ENCODE measurements at regions not wholly inside any gene's neighbourhood (a gene's known extent, or its start where the extent isn't known, plus 50 kb on each side); places are given as distances from the start of the nearest gene placed in this dataset.

GRCh38 chr10:4082861-4083260, 297.9 kb upstream of the KLF6 start:
- DNase-seq (ENCODE audit: insufficient read length, low spot score) (no peak), FAIRE-seq (no peak)
- TF ChIP-seq POU2F2 (IDR thresholded peaks at IDR 0.05; ENCODE audit: low read depth, low read length) (no peak), SPI1 (IDR thresholded peaks at IDR 0.05; ENCODE audit: low read depth, low read length) (no peak), PAX5 (IDR thresholded peaks at IDR 0.05; ENCODE audit: insufficient read depth, low read length, severe bottlenecking) (no peak), POLR2A (IDR thresholded peaks at IDR 0.05; ENCODE audit: low read depth, low read length) (no peak), TAF1 (IDR thresholded peaks at IDR 0.05; ENCODE audit: low read depth, low read length) (no peak), POLR2AphosphoS5 (IDR thresholded peaks at IDR 0.05; ENCODE audit: low read depth, low read length) (no peak)

- no peak for FAIRE-seq
- TF ChIP-seq POLR2A (IDR thresholded peaks at IDR 0.05; ENCODE audit: low read depth, low read length): no peak
- TF ChIP-seq POU2F2 (IDR thresholded peaks at IDR 0.05; ENCODE audit: low read depth, low read length): no peak
- no peak for DNase-seq (ENCODE audit: insufficient read length, low spot score)
Observed at GRCh38 chr10:4081685-4082111, 296.7 kb upstream of the KLF6 start.

DNA sequence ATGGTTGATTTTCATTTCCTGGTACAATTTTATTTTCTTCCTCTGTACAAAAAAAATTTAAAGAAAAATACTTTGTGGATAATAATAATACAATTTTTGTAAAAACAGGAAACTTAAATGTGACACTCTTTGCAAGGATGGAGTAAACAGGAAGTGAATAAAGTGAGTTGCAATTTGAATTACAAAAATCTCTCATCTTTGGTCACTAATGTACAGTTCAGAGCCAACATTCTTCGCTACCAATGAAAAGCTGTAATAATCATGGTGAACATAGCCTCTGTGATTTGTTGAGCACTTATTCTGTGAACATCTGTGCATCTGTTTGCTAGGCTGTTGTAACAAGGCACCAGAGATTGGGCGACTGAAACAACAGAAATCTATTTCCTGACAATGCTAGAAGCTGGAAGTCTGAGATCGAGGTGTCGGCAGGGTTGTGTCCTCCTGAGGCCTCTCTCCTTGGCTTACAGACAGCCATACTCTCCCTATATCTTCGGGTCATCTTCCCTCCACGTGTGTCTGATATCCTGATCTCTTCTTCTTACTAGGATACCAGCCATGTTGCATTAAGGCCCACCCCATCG, 295.3 kb upstream of the KLF6 start:
- FAIRE-seq (peak; percentile 16), DNase-seq (ENCODE audit: insufficient read length, low spot score) (no peak)
- no peak for TF ChIP-seq POLR2AphosphoS5 (IDR thresholded peaks at IDR 0.05; ENCODE audit: low read depth, low read length)
- no peak for TF ChIP-seq POU2F2 (IDR thresholded peaks at IDR 0.05; ENCODE audit: low read depth, low read length)
- no peak for TF ChIP-seq TAF1 (IDR thresholded peaks at IDR 0.05; ENCODE audit: low read depth, low read length)
- TF ChIP-seq PAX5 (IDR thresholded peaks at IDR 0.05; ENCODE audit: insufficient read depth, low read length, severe bottlenecking): no peak
- TF ChIP-seq POLR2A (IDR thresholded peaks at IDR 0.05; ENCODE audit: low read depth, low read length): no peak
- no peak for TF ChIP-seq SPI1 (IDR thresholded peaks at IDR 0.05; ENCODE audit: low read depth, low read length)

DNA sequence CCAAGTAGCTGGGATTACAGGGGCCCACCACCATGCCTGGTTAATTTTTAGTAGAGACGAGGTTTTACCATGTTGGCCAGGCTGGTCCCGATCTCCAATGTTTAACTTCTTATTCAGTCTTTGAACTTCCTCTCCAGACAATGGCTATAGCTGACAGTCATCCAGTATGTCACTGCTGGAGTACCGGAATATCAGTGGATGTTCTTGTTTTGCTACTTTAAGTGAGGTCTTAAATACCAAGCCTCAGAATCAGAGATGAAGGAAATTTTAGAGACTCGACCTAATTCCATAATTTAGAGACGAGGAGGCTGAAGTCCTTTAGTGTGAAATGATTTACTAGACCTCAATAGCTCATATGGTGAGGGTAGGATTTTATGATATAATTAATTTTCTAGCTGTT, 294.8 kb upstream of the KLF6 start:
- DNase-seq (ENCODE audit: insufficient read length, low spot score): no peak
- peak; percentile 50 for FAIRE-seq
- TF ChIP-seq POLR2AphosphoS5 (IDR thresholded peaks at IDR 0.05; ENCODE audit: low read depth, low read length) (no peak), TAF1 (IDR thresholded peaks at IDR 0.05; ENCODE audit: low read depth, low read length) (no peak)

DNA sequence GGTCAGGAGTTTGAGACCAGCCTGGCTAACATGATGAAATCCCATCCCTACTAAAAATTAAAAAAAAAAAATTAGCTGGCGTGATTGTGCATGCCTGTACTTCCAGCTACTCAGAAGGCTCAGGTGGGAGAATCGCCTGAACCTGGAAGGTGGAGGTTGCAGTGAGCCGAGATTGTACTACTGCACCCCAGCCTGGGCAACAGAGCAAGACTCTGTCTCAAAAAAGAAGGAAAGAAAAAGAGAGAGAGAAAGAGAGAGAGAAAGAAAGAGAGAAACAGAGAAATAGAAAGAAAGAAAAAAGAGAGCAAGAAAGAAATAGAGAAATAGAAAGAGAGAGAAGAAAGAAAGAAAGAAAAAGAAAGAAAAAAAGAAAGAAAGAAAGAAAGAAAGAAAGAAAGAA, 292.8 kb upstream of the KLF6 start:
- TF ChIP-seq PAX5 (IDR thresholded peaks at IDR 0.05; ENCODE audit: insufficient read depth, low read length, severe bottlenecking) (no peak), POLR2AphosphoS5 (IDR thresholded peaks at IDR 0.05; ENCODE audit: low read depth, low read length) (no peak), POU2F2 (IDR thresholded peaks at IDR 0.05; ENCODE audit: low read depth, low read length) (no peak), TAF1 (IDR thresholded peaks at IDR 0.05; ENCODE audit: low read depth, low read length) (no peak), POLR2A (IDR thresholded peaks at IDR 0.05; ENCODE audit: low read depth, low read length) (no peak), SPI1 (IDR thresholded peaks at IDR 0.05; ENCODE audit: low read depth, low read length) (no peak)
- no peak for FAIRE-seq
- no peak for DNase-seq (ENCODE audit: insufficient read length, low spot score)

DNA sequence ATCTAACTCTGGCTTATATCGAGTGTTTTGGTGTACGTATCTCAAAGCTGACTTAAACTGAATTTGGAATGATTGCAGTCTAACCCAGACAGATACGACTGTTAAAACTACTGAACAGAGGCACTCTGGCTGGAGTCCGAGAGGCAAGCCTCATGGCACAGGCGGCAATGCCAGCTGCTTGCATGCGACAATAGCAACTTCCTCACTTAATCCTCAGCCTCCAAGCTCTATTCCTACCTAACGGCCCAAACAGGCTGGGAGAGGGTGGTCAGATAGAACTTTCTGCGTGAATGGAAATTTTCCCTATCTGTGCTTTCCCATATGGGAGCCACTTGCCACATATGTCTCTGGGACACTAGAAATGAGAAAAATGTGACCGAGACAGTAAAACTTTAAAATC, 292.0 kb upstream of the KLF6 start:
- FAIRE-seq: no peak
- no peak for TF ChIP-seq PAX5 (IDR thresholded peaks at IDR 0.05; ENCODE audit: insufficient read depth, low read length, severe bottlenecking)
- TF ChIP-seq POU2F2 (IDR thresholded peaks at IDR 0.05; ENCODE audit: low read depth, low read length): no peak
- TF ChIP-seq POLR2AphosphoS5 (IDR thresholded peaks at IDR 0.05; ENCODE audit: low read depth, low read length): no peak
- no peak for TF ChIP-seq TAF1 (IDR thresholded peaks at IDR 0.05; ENCODE audit: low read depth, low read length)
- TF ChIP-seq POLR2A (IDR thresholded peaks at IDR 0.05; ENCODE audit: low read depth, low read length): no peak
- no peak for TF ChIP-seq SPI1 (IDR thresholded peaks at IDR 0.05; ENCODE audit: low read depth, low read length)
- DNase-seq (ENCODE audit: insufficient read length, low spot score): no peak

DNA sequence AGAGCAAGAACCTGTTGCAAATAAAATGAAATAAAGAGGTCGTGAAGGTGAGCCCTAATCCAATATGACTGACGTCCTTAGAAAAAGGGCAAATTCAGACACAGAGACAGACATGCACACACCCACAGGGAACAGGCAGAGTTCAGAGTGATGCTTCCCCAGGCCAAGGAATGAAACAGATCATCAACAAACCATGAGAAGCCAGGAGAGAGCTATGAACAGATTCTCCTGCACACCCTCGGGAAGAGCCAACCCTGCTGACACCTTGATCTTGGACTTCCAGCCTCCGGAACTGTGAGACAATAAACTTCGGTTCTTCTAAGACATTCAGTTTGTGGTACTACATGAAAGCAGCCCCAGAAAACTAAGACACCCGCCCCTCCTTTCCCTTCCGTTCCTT, 290.4 kb upstream of the KLF6 start:
- DNase-seq (ENCODE audit: insufficient read length, low spot score): no peak
- no peak for TF ChIP-seq POLR2AphosphoS5 (IDR thresholded peaks at IDR 0.05; ENCODE audit: low read depth, low read length)
- no peak for TF ChIP-seq POU2F2 (IDR thresholded peaks at IDR 0.05; ENCODE audit: low read depth, low read length)
- TF ChIP-seq POLR2A (IDR thresholded peaks at IDR 0.05; ENCODE audit: low read depth, low read length): no peak
- no peak for TF ChIP-seq SPI1 (IDR thresholded peaks at IDR 0.05; ENCODE audit: low read depth, low read length)
- TF ChIP-seq TAF1 (IDR thresholded peaks at IDR 0.05; ENCODE audit: low read depth, low read length): no peak
- TF ChIP-seq PAX5 (IDR thresholded peaks at IDR 0.05; ENCODE audit: insufficient read depth, low read length, severe bottlenecking): no peak
- no peak for FAIRE-seq

DNA sequence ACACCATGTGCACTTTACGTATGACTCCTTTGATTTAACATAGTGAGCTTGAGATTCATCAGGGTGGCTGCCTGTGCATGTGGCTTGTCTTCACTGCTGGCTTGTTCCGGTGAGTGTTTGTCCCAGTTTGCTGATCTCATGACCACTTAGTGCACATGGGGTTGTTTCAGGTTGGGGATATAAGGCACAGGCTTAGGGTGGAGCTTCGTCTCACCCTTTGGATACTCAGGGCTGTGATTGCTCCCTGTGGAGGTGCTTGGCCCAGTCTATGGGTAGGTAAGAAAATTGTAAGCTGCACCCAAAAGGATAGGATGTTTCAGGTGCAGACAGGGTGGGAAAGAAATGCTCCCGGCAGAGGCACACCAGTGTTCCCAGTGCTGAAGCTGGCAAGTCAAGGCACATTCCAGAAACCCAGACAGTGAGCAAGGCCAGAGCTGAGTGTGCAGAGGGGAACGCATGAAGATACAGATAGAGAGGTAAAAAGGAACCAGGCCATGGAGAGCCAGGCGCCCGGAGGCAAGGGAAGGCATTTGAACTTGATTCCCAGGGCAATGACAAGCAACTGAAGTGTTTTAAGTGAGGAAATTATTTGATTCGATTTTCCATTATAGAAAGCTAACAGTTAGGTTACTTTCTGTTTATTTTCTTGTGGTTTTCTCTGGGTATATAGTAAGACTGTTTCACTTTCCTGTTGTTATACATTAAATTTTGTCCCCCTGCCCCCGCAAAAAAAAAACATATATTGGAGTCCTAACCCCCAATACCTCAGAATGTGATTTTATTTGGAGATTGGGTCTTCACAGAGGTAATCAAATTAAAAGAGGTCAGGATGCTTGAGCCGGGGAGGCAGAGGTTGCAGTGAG, 289.8 kb upstream of the KLF6 start:
- DNase-seq (ENCODE audit: insufficient read length, low spot score) (no peak), FAIRE-seq (peak; percentile 26)
- TF ChIP-seq TAF1 (IDR thresholded peaks at IDR 0.05; ENCODE audit: low read depth, low read length) (no peak), POLR2AphosphoS5 (IDR thresholded peaks at IDR 0.05; ENCODE audit: low read depth, low read length) (no peak), PAX5 (IDR thresholded peaks at IDR 0.05; ENCODE audit: insufficient read depth, low read length, severe bottlenecking) (no peak), SPI1 (IDR thresholded peaks at IDR 0.05; ENCODE audit: low read depth, low read length) (no peak), POU2F2 (IDR thresholded peaks at IDR 0.05; ENCODE audit: low read depth, low read length) (no peak), POLR2A (IDR thresholded peaks at IDR 0.05; ENCODE audit: low read depth, low read length) (no peak)

DNA sequence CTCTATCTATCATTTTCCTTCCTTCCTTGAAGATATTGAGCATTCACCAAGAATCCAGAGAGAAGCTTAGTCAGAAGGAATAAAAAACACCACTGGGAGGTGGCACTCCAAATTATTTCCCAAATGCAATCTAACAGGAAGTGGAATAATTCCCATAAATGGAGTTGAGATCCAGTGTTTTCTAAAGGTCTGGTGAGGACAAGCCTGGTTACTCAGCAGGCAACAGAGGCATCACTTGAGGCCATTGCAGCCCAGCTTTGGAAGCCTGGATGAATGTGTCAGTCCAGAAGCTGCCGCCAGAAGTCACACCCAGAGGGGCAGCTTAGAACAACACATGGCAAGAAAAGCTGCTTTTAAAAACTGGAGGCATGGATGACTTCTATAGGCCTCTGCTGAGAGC, 288.9 kb upstream of the KLF6 start:
- TF ChIP-seq POU2F2 (IDR thresholded peaks at IDR 0.05; ENCODE audit: low read depth, low read length) (no peak), POLR2A (IDR thresholded peaks at IDR 0.05; ENCODE audit: low read depth, low read length) (no peak), PAX5 (IDR thresholded peaks at IDR 0.05; ENCODE audit: insufficient read depth, low read length, severe bottlenecking) (no peak), POLR2AphosphoS5 (IDR thresholded peaks at IDR 0.05; ENCODE audit: low read depth, low read length) (no peak), TAF1 (IDR thresholded peaks at IDR 0.05; ENCODE audit: low read depth, low read length) (no peak), SPI1 (IDR thresholded peaks at IDR 0.05; ENCODE audit: low read depth, low read length) (no peak)
- FAIRE-seq (no peak), DNase-seq (ENCODE audit: insufficient read length, low spot score) (no peak)
